Kasumi-1 (cell line): ENCODE measurements at regions not wholly inside any gene's neighbourhood (a gene's known extent, or its start where the extent isn't known, plus 50 kb on each side); places are given as distances from the start of the nearest gene placed in this dataset.
"Not testable (repeated sequence)": the region's sequence is repeated elsewhere in the genome, so short reads cannot be mapped to it uniquely, and the experiment has no call there.

ENCODE experiments used
- DNase-seq, 2 experiments: peaks; one replicate each; lab custom pipeline; 2025; lab: John Stamatoyannopoulos, UW

DNA sequence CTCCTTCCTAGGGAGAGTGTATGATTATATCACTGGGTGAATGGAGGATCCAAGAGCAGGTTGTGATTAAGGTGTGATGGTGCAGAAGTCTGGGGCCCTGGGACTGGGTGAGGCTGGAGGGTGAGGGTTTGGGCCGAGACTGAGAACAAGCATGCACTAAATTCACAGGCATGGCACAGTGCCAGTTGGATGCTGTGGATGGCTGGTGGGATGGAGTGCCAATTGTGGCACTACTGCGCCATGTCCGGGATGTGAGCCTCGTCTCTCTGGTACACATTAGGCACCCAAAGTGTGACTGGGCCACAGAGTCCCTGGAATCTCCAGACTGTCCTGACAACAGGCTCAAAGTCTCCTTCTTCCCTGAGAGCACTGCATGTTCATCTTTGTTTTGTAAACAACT lies 208.1 kb downstream of the EMX2 start:
- no peak for DNase-seq

- DNase-seq, result no peak
Observed at GRCh38 chr10:117751259-117751658, 208.7 kb downstream of the EMX2 start.

GRCh38 chr10:117752103-117752502 lies 209.6 kb downstream of the EMX2 start:
- DNase-seq, result no peak

GRCh38 chr10:117754770-117755658 lies 212.5 kb downstream of the EMX2 start:
- no peak for DNase-seq

- DNase-seq, result no peak
Observed at GRCh38 chr10:117755659-117756014, 213.1 kb downstream of the EMX2 start.

DNA sequence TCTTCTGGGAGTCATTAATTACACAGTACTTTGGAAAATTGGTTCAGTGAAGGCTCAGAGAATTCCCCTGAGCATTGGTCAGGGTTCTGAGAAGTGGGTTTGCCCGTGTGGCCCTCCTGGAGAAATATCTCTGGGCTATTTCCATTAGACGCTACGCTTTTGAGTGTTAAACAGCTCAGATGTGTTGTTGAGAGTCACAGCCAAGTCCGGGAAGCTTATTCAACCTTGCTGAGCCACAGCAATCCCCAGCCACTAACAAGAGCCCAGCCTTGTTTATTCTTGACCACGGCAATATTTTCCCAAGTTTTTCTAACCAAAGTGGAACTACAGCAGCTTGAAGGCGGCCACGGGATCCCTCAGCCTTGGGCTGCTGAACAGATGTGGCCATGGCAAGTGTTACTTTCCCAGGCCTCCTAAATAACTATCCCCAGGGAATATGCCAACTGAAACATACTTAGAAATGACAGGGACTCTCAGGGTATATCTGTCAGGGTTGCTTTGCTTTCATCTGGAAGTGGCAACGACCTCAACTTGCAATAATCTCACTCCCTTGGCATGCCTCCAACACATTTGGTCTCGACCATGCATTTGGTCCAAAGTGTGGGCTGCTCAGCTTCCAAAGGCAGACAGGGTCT lies 214.7 kb downstream of the EMX2 start:
- DNase-seq, result no peak

DNA sequence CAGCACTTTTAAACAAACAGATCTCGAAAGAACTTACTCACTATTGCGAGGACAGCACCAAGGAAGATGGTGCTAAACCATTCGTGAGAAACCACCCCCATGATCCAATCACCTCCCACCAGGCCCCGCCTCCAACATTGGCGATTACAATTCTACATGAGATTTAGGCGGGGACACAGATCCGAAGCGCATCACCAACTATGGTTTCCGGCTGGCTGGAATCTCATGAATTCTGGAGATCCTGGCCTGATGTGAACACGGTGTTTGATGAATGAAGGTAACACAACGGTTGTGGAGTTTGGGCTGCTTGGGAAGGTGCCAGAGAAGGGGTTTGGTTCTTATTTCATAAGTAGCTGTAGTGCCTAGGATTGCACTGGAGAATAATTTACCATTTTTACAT lies 216.7 kb downstream of the EMX2 start:
- DNase-seq, result no peak

- no peak for DNase-seq
Observed at GRCh38 chr10:117761695-117762094, 219.1 kb downstream of the EMX2 start.

- no peak for DNase-seq
Observed at GRCh38 chr10:117762126-117762818, 219.7 kb downstream of the EMX2 start.

- DNase-seq, result no peak
Observed at GRCh38 chr10:117762819-117763172, 220.2 kb downstream of the EMX2 start.

- no peak for DNase-seq
Observed at GRCh38 chr10:117763528-117763927, 221.0 kb downstream of the EMX2 start.

- DNase-seq, result no peak
Observed at GRCh38 chr10:117768333-117769042, 225.9 kb downstream of the EMX2 start.

DNA sequence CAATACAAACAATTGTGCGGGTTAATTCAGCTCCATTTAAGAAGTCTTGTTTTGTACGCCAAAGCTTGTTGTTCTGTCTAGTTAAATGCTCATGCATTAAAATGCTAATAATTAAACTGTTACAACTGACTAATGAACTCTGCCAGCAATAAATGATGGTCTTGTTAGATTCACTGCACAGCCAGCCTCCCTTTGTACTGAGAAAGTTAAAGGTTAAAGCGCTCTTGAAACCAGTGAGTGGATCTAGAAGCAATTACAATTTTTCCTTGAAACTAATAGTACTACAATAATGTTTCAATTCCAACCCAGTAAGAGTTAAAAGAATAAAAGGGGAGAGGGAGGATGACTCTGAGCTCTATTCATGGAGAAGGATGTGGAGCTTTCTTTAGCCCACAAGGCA lies 233.0 kb downstream of the EMX2 start:
- DNase-seq, result no peak

- DNase-seq, result not testable (repeated sequence)
Observed at GRCh38 chr10:117777222-117777621, 234.7 kb downstream of the EMX2 start.

- DNase-seq, result no peak
Observed at GRCh38 chr10:117778241-117778640, 235.7 kb downstream of the EMX2 start.

GRCh38 chr10:117780411-117780810 lies 237.9 kb downstream of the EMX2 start:
- no peak for DNase-seq

GRCh38 chr10:117781216-117781831 lies 238.8 kb downstream of the EMX2 start:
- DNase-seq, result no peak

DNA sequence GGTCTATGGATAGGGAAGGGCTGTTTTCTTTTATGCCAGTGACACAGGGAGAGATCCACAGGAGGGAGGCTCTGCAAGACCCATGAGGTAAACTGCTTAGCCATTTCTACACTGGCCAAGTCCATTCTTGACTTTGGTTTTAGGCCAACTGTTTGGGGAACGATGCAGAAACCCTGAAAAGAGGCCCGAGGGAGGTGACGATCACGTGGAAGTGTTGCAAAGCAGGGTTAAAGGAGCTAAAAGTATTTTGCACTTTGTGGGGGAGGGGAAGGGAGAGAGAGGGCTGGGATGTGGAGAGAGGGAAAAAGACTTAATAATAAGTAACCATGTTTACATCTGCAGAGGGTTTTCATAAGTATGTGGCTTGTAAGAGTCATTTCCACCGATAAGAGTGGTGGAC lies 239.7 kb downstream of the EMX2 start:
- DNase-seq, result no peak

GRCh38 chr10:117783698-117784395 lies 241.3 kb downstream of the EMX2 start:
- DNase-seq, result no peak

DNA sequence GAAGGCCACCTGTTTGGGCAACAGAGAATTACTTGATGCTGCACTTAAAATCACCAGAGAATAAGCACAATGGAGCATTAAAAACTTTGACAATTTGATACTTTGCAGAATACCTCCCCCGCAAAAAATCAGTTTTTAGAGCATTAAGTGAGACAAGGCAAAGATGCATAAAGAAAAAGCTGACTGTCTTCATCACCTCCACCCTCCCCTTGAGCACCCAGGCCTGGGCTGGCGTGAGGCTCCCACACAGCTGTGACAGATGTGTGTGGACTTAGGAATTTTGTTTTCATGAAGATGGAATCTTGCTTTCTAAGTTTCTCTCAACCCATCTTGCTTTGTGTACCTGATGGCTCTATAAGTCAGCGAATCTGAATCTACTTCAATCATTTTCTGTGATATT lies 242.2 kb downstream of the EMX2 start:
- DNase-seq, result no peak

DNA sequence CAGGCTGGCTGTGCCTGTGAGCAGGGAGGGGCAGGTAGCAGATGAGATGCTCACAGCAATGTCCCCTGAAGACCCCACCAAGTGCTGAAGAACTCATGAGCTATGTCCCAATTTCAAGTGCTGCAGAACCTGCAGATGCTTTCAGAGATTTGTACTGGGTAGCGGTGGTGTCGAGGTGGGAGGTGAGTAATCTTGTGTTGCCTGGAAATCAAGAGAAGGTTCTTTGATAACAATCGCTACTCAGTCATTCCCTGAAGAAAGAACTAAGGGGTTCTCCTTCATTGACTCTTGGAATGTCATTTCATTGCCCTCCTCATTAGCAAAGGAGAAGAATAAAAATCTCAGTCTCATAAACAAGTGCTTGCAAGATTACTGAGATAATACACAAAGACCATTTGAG lies 246.4 kb downstream of the EMX2 start:
- DNase-seq, result no peak
